ENCODE measurements at regions not wholly inside any gene's neighbourhood (a gene's known extent, or its start where the extent isn't known, plus 50 kb on each side); places are given as distances from the start of the nearest gene placed in this dataset.

GRCh38 chr6:74070091-74070490 lies 374.1 kb downstream of the CD109 start:
- H3K4me1 ChIP-seq (ENCODE audit: control insufficient read depth in 1 of 2, low read depth in 2 of 2): no peaks in the 10 kb centered on the region
- no peaks in the 10 kb centered on the region for H3K27me3 ChIP-seq (replicated peaks; ENCODE audit: insufficient read depth)
- H3K9me3 ChIP-seq: no peaks in the 10 kb centered on the region
- H3K36me3 ChIP-seq: no peaks in the 10 kb centered on the region
- H3K4me3 ChIP-seq: no peak overlapping the region
- no peak overlapping the region for H3K27ac ChIP-seq
- no peak for DNase-seq (ENCODE audit: low spot score)
- ATAC-seq (ENCODE audit: insufficient number of reproducible peaks, low FRiP score, low read depth): no peak
- TF ChIP-seq, protein P1, sequence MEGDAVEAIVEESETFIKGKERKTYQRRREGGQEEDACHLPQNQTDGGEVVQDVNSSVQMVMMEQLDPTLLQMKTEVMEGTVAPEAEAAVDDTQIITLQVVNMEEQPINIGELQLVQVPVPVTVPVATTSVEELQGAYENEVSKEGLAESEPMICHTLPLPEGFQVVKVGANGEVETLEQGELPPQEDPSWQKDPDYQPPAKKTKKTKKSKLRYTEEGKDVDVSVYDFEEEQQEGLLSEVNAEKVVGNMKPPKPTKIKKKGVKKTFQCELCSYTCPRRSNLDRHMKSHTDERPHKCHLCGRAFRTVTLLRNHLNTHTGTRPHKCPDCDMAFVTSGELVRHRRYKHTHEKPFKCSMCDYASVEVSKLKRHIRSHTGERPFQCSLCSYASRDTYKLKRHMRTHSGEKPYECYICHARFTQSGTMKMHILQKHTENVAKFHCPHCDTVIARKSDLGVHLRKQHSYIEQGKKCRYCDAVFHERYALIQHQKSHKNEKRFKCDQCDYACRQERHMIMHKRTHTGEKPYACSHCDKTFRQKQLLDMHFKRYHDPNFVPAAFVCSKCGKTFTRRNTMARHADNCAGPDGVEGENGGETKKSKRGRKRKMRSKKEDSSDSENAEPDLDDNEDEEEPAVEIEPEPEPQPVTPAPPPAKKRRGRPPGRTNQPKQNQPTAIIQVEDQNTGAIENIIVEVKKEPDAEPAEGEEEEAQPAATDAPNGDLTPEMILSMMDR (IDR thresholded peaks at IDR 0.05): no peak

- Histone ChIP-seq H3K4me3 (no peak overlapping the region), H3K9me3 (no peaks in the 10 kb centered on the region), H3K27me3 (replicated peaks; ENCODE audit: insufficient read depth) (no peaks in the 10 kb centered on the region), H3K27ac (no peak overlapping the region), H3K4me1 (ENCODE audit: control insufficient read depth in 1 of 2, low read depth in 2 of 2) (no peaks in the 10 kb centered on the region), H3K36me3 (no peaks in the 10 kb centered on the region)
- DNase-seq (ENCODE audit: low spot score) (no peak), ATAC-seq (ENCODE audit: insufficient number of reproducible peaks, low FRiP score, low read depth) (no peak)
- TF ChIP-seq, protein P1 (IDR thresholded peaks at IDR 0.05): no peak
Observed at GRCh38 chr6:74069089-74069581, 373.1 kb downstream of the CD109 start.

GRCh38 chr6:74066168-74066871 lies 370.3 kb downstream of the CD109 start:
- no peak for ATAC-seq (ENCODE audit: insufficient number of reproducible peaks, low FRiP score, low read depth)
- H3K36me3 ChIP-seq: no peaks in the 10 kb centered on the region
- TF ChIP-seq, protein P1 (IDR thresholded peaks at IDR 0.05): no peak
- no peak for DNase-seq (ENCODE audit: low spot score)
- H3K27ac ChIP-seq: no peak overlapping the region
- no peak overlapping the region for H3K4me3 ChIP-seq
- H3K4me1 ChIP-seq (ENCODE audit: control insufficient read depth in 1 of 2, low read depth in 2 of 2): no peaks in the 10 kb centered on the region
- H3K9me3 ChIP-seq: no peaks in the 10 kb centered on the region
- H3K27me3 ChIP-seq (replicated peaks; ENCODE audit: insufficient read depth): no peaks in the 10 kb centered on the region

DNA sequence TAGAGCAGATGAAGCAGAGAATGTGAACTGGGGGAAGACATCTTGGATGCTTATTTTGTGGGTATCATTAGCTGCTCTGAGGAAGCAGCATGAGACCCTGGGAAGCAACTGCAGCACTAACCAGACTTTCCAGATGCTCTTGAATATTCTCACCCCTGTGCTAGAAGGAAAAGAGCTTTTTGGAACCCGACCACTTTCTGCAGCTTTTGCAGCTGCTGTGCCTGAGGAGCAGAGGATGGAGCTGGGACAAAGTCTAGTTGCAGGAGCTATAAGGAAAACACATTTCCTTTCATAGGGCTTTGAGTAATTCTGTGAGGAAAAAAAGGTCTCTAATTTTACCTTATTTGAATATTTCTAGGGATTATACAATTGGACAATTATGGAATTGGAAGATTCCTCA lies 369.7 kb downstream of the CD109 start:
- ATAC-seq (ENCODE audit: insufficient number of reproducible peaks, low FRiP score, low read depth): no peak
- no peak overlapping the region for H3K27ac ChIP-seq
- H3K27me3 ChIP-seq (replicated peaks; ENCODE audit: insufficient read depth): no peaks in the 10 kb centered on the region
- no peaks in the 10 kb centered on the region for H3K9me3 ChIP-seq
- no peak for DNase-seq (ENCODE audit: low spot score)
- TF ChIP-seq, protein P1 (IDR thresholded peaks at IDR 0.05): no peak
- no peaks in the 10 kb centered on the region for H3K36me3 ChIP-seq
- H3K4me3 ChIP-seq: no peak overlapping the region
- no peaks in the 10 kb centered on the region for H3K4me1 ChIP-seq (ENCODE audit: control insufficient read depth in 1 of 2, low read depth in 2 of 2)

- Histone ChIP-seq H3K27ac (no peak overlapping the region), H3K36me3 (no peaks in the 10 kb centered on the region)
Observed at GRCh38 chr6:74063391-74063790, 367.4 kb downstream of the CD109 start.

More at GRCh38 chr6:74063391-74063790, 367.4 kb downstream of the CD109 start:
- Histone ChIP-seq H3K4me3 (no peak overlapping the region), H3K4me1 (ENCODE audit: control insufficient read depth in 1 of 2, low read depth in 2 of 2) (no peaks in the 10 kb centered on the region), H3K9me3 (no peaks in the 10 kb centered on the region), H3K27me3 (replicated peaks; ENCODE audit: insufficient read depth) (no peaks in the 10 kb centered on the region)
- no peak for ATAC-seq (ENCODE audit: insufficient number of reproducible peaks, low FRiP score, low read depth)
- TF ChIP-seq, protein P1 (IDR thresholded peaks at IDR 0.05): no peak
- no peak for DNase-seq (ENCODE audit: low spot score)

Measured in thoracic aorta (tissue), 2 donors.